K562 (cell line): ENCODE measurements at regions not wholly inside any gene's neighbourhood (a gene's known extent, or its start where the extent isn't known, plus 50 kb on each side); places are given as distances from the start of the nearest gene placed in this dataset.

ENCODE experiments used
- BCOR ChIP-seq: fragments of 450-650 bp; IDR thresholded peaks from 2 replicates; pipeline ENCODE4 v1.6.1; 2016
- CBX8 ChIP-seq: fragments of 200-600 bp; sonication (generic); IDR thresholded peaks from 2 replicates; pipeline ENCODE4 v1.6.1; 2012; ENCODE audit warnings: borderline replicate concordance, mixed run types, low read depth, mild to moderate bottlenecking, moderate library complexity, mixed read lengths, low read length, control low read depth, inconsistent platforms; ENCODE audit not compliant: poor library complexity, severe bottlenecking; ENCODE audit errors: extremely low read depth
- ESRRA ChIP-seq: fragments of 450-650 bp; IDR thresholded peaks from 2 replicates; pipeline ENCODE4 v1.6.1; 2014; ENCODE audit warnings: low read depth, mild to moderate bottlenecking, moderate library complexity, borderline replicate concordance
- FOSL1 ChIP-seq: fragments of 200-800 bp; sonication (Bioruptor generic); conservative IDR thresholded peaks from 2 replicates; pipeline ENCODE4 v1.6.1; 2016; ENCODE audit warnings: missing genetic modification characterization, missing compliant biosample characterization
- FOXJ2 ChIP-seq: fragments of 200-800 bp; sonication (Bioruptor generic); IDR thresholded peaks from 2 replicates; pipeline ENCODE4 v1.6.1; 2016; ENCODE audit warnings: missing genetic modification characterization, missing compliant biosample characterization
- HMGN3 ChIP-seq: IDR thresholded peaks from 2 replicates; pipeline ENCODE4 v1.6.1; 2011; ENCODE audit warnings: borderline replicate concordance, low read depth, mild to moderate bottlenecking, mixed read lengths, low read length; ENCODE audit not compliant: insufficient read length; ENCODE audit errors: extremely low read depth
- KDM1A ChIP-seq, 2 experiments: fragments of 450-650 bp; IDR thresholded peaks; 2 replicates each; pipeline ENCODE4 v1.6.1; 2016; ENCODE audit warnings: mild to moderate bottlenecking in 2 of 2
- MAZ ChIP-seq, 2 experiments: fragments of 450-650 bp in 1 of 2; sonication (generic) in 1 of 2; formaldehyde crosslinking; IDR thresholded peaks in 1 of 2; conservative IDR thresholded peaks in 1 of 2; 2 replicates each; pipeline versions ENCODE4 v1.4.0 to v1.5.0; 2020; ENCODE audit warnings: mild to moderate bottlenecking in 1 of 2, missing genetic modification reagents in 1 of 2
- MEF2D ChIP-seq: conservative IDR thresholded peaks from 2 replicates; pipeline ENCODE4 v1.6.1; 2016; ENCODE audit warnings: low read depth, missing genetic modification characterization, missing compliant biosample characterization
- PHF20 ChIP-seq: fragments of 450-650 bp; IDR thresholded peaks from 2 replicates; pipeline ENCODE4 v1.6.1; 2018; ENCODE audit not compliant: partially characterized antibody
- POLR2A ChIP-seq: fragments of 450-650 bp; conservative IDR thresholded peaks from 2 replicates; pipeline ENCODE4 v1.6.1; 2016
- PTBP1 ChIP-seq: fragments of 200-400 bp; formaldehyde crosslinking; IDR thresholded peaks from 2 replicates; pipeline ENCODE4 v1.6.1; 2017; ENCODE audit warnings: low read depth, low read length
- SLC30A9 ChIP-seq: fragments of 250-450 bp; sonication (Bioruptor Pico); IDR thresholded peaks from 2 replicates; pipeline ENCODE4 v1.8.0; 2022; ENCODE audit warnings: mild to moderate bottlenecking, moderate library complexity
- SMARCE1 ChIP-seq: fragments of 450-650 bp; IDR thresholded peaks from 2 replicates; pipeline ENCODE4 v1.7.1; 2016; ENCODE audit warnings: mild to moderate bottlenecking
- SP2 ChIP-seq: IDR thresholded peaks from 2 replicates; pipeline ENCODE4 v1.6.1; 2011; ENCODE audit warnings: mild to moderate bottlenecking, low read depth, low read length, moderate library complexity; ENCODE audit not compliant: poor library complexity, severe bottlenecking; ENCODE audit errors: extremely low read depth
- ZNF133 ChIP-seq: fragments of 250-450 bp; sonication (Bioruptor Pico); IDR thresholded peaks from 2 replicates; pipeline ENCODE4 v1.4.0; 2020; ENCODE audit warnings: mild to moderate bottlenecking
- ZNF584 ChIP-seq: fragments of 200-800 bp; sonication (Bioruptor generic); IDR thresholded peaks from 2 replicates; pipeline ENCODE4 v1.6.1; 2016; ENCODE audit warnings: low read depth, mild to moderate bottlenecking, missing genetic modification characterization, missing compliant biosample characterization
- ZNF76 ChIP-seq: fragments of 250-450 bp; sonication (Bioruptor Pico); IDR thresholded peaks from 2 replicates; pipeline ENCODE4 v1.4.0; 2020; ENCODE audit warnings: mild to moderate bottlenecking, moderate library complexity, borderline replicate concordance
- ZNF778 ChIP-seq: fragments of 450-650 bp; formaldehyde crosslinking; IDR thresholded peaks from 2 replicates; pipeline ENCODE4 v1.4.0; 2020; ENCODE audit warnings: mild to moderate bottlenecking, moderate library complexity
- ZSCAN29 ChIP-seq: fragments of 450-650 bp; IDR thresholded peaks from 2 replicates; pipeline ENCODE4 v1.6.1; 2017
- TF ChIP-seq, protein P1 (sequence below): fragments of 450-650 bp; IDR thresholded peaks from 2 replicates; pipeline ENCODE4 v1.6.1; 2016; ENCODE audit warnings: borderline replicate concordance
- TF ChIP-seq, protein P2 (sequence below), 2 experiments: IDR thresholded peaks in 1 of 2; conservative IDR thresholded peaks in 1 of 2; 2 replicates each; pipeline ENCODE4 v1.6.1; 2016; ENCODE audit warnings: low read depth in 2 of 2, mild to moderate bottlenecking in 1 of 2, missing compliant biosample characterization in 1 of 2, missing genetic modification characterization in 1 of 2, moderate library complexity in 1 of 2
- TF ChIP-seq, protein P3 (sequence below): fragments of 200-800 bp; sonication (Bioruptor generic); IDR thresholded peaks from 2 replicates; pipeline ENCODE4 v1.6.1; 2017; ENCODE audit warnings: missing genetic modification characterization, missing compliant biosample characterization

DNA sequence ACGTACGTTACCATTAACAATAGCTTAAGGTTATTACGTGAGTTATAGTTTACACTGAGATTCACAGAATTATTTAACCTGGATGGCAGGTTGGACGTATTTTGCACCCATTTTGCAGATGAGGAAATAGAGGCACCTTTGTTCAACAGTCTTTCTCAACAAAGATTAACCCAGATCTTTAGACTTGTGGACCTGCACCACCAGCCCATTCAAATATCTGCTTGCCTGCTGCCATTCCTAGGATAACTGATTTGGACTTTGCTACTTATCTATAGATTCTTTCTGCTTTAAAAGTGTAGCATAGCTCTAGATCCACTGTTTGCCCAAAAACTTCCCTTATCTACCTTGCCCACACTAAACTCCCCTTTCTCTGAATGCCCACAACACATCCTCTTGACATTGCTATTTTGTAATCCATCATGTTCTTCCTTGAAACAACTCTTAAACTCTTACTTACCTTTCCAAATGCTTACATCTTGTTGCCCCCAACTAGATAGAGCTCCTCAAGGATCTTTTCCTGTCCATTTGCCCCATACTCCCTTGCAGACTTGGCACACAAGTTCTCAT is 56.4 kb upstream of the TNFAIP3 start (continued):
- 0 out of 4 replicates have a peak, but pooled peaks of 1 of the 2 experiments have one; percentile 3 for TF ChIP-seq MAZ (CRISPR knock-in tag; conservative IDR thresholded peaks at IDR 0.05 in 1 of 2, IDR thresholded peaks at IDR 0.05 in 1 of 2)
- no peak for TF ChIP-seq CBX8
- peak; percentile 100 for TF ChIP-seq BCOR
- no peak for TF ChIP-seq ZSCAN29
- TF ChIP-seq KDM1A (IDR thresholded peaks at IDR 0.05) = peak; percentile 94 to 98
- peak; percentile 86 for TF ChIP-seq PHF20
- no peak for TF ChIP-seq SP2
- 0 out of 2 replicates have a peak, but pooled peaks have one; percentile 57 for TF ChIP-seq SLC30A9 (CRISPR knock-in tag)
- TF ChIP-seq ESRRA = no peak
- TF ChIP-seq ZNF76 (CRISPR knock-in tag) = 0 out of 2 replicates have a peak, but pooled peaks have one; percentile 37
- no peak; the same call in 1 of the 2 replicates for TF ChIP-seq MEF2D (tag)
- no peak for TF ChIP-seq ZNF133 (CRISPR knock-in tag)
- TF ChIP-seq POLR2A = no peak
- no peak for TF ChIP-seq FOSL1 (tag)
- no peak for TF ChIP-seq HMGN3
- no peak for TF ChIP-seq FOXJ2 (tag)
- 0 out of 2 replicates have a peak, but pooled peaks have one; percentile 34 for TF ChIP-seq ZNF584 (CRISPR knock-in tag)
- TF ChIP-seq SMARCE1 = 0 out of 2 replicates have a peak, but pooled peaks have one; percentile 10
- TF ChIP-seq PTBP1 = 0 out of 2 replicates have a peak, but pooled peaks have one; percentile 57
- TF ChIP-seq ZNF778 (CRISPR knock-in tag) = no peak
- TF ChIP-seq, protein P1, sequence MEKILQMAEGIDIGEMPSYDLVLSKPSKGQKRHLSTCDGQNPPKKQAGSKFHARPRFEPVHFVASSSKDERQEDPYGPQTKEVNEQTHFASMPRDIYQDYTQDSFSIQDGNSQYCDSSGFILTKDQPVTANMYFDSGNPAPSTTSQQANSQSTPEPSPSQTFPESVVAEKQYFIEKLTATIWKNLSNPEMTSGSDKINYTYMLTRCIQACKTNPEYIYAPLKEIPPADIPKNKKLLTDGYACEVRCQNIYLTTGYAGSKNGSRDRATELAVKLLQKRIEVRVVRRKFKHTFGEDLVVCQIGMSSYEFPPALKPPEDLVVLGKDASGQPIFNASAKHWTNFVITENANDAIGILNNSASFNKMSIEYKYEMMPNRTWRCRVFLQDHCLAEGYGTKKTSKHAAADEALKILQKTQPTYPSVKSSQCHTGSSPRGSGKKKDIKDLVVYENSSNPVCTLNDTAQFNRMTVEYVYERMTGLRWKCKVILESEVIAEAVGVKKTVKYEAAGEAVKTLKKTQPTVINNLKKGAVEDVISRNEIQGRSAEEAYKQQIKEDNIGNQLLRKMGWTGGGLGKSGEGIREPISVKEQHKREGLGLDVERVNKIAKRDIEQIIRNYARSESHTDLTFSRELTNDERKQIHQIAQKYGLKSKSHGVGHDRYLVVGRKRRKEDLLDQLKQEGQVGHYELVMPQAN = peak; percentile 19; the same call in 1 of the 2 replicates
- TF ChIP-seq, protein P2, sequence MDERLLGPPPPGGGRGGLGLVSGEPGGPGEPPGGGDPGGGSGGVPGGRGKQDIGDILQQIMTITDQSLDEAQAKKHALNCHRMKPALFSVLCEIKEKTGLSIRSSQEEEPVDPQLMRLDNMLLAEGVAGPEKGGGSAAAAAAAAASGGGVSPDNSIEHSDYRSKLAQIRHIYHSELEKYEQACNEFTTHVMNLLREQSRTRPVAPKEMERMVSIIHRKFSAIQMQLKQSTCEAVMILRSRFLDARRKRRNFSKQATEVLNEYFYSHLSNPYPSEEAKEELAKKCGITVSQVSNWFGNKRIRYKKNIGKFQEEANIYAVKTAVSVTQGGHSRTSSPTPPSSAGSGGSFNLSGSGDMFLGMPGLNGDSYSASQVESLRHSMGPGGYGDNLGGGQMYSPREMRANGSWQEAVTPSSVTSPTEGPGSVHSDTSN (CRISPR knock-in tag; IDR thresholded peaks at IDR 0.05; ENCODE audit: low read depth) = no peak
- TF ChIP-seq, protein P2 (tag; conservative IDR thresholded peaks at IDR 0.05; ENCODE audit: low read depth) = peak; percentile 42
- TF ChIP-seq, protein P3, sequence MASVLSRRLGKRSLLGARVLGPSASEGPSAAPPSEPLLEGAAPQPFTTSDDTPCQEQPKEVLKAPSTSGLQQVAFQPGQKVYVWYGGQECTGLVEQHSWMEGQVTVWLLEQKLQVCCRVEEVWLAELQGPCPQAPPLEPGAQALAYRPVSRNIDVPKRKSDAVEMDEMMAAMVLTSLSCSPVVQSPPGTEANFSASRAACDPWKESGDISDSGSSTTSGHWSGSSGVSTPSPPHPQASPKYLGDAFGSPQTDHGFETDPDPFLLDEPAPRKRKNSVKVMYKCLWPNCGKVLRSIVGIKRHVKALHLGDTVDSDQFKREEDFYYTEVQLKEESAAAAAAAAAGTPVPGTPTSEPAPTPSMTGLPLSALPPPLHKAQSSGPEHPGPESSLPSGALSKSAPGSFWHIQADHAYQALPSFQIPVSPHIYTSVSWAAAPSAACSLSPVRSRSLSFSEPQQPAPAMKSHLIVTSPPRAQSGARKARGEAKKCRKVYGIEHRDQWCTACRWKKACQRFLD (CRISPR knock-in tag) = 0 out of 2 replicates have a peak, but pooled peaks have one; percentile 24
